Subcutaneous abdominal adipose tissue (tissue), 5 donors: ENCODE measurements at regions not wholly inside any gene's neighbourhood (a gene's known extent, or its start where the extent isn't known, plus 50 kb on each side); places are given as distances from the start of the nearest gene placed in this dataset.

Experiments
- H3K27ac ChIP-seq: one replicate; pipeline ENCODE4 v1.7.0; 2013; ENCODE audit warnings: low read depth, mild to moderate bottlenecking, inconsistent platforms, low read length, moderate library complexity
- H3K27me3 ChIP-seq, 5 donors: one replicate each; pipeline ENCODE4 v1.7.0; 2013; ENCODE audit warnings: low read length in 5 of 5, inconsistent platforms in 1 of 5; ENCODE audit not compliant: control insufficient read depth in 5 of 5, insufficient read depth in 4 of 5
- H3K36me3 ChIP-seq, 5 donors: one replicate each; pipeline ENCODE4 v1.7.0; 2013; ENCODE audit warnings: low read length in 5 of 5; ENCODE audit not compliant: control insufficient read depth in 5 of 5, insufficient read depth in 5 of 5
- H3K4me1 ChIP-seq, 5 donors: one replicate each; pipeline ENCODE4 v1.7.0; 2013; ENCODE audit warnings: low read length in 5 of 5, mild to moderate bottlenecking in 3 of 5, moderate library complexity in 1 of 5; ENCODE audit not compliant: control insufficient read depth in 5 of 5, insufficient read depth in 5 of 5
- H3K4me3 ChIP-seq, 5 donors: one replicate each; pipeline ENCODE4 v1.7.0; 2013; ENCODE audit warnings: low read length in 5 of 5, low read depth in 1 of 5
- H3K9ac ChIP-seq, 5 donors: one replicate each; pipeline ENCODE4 v1.7.0; 2013; ENCODE audit warnings: low read length in 5 of 5, mild to moderate bottlenecking in 4 of 5, moderate library complexity in 3 of 5
- H3K9me3 ChIP-seq, 5 donors: one replicate each; pipeline ENCODE4 v1.7.0; 2013; ENCODE audit warnings: low read length in 5 of 5; ENCODE audit not compliant: control insufficient read depth in 5 of 5
- donor health status: healthy.
- donor health status: healthy.
- donor health status: healthy.
- donor health status: healthy.
- donor health status: healthy.

GRCh38 chr9:21576331-21577189, 94.4 kb upstream of the IFNE start:
- no peaks in the 10 kb centered on the region for H3K9me3 ChIP-seq
- H3K4me1 ChIP-seq, result peaks cover 0 to 4% (median 2%) of the 10 kb centered on the region in 5 donors
- no peak overlapping the region for H3K27ac ChIP-seq
- no peaks in the 10 kb centered on the region for H3K36me3 ChIP-seq
- no peak overlapping the region for H3K9ac ChIP-seq
- H3K27me3 ChIP-seq, result no peaks in the 10 kb centered on the region
- no peak overlapping the region for H3K4me3 ChIP-seq

GRCh38 chr9:21579247-21579671, 97.1 kb upstream of the IFNE start:
- no peaks in the 10 kb centered on the region for H3K36me3 ChIP-seq
- H3K9ac ChIP-seq, result no peak overlapping the region
- H3K27me3 ChIP-seq, result no peaks in the 10 kb centered on the region
- H3K4me1 ChIP-seq, result peaks cover 0 to 4% (median 2%) of the 10 kb centered on the region in 5 donors
- no peaks in the 10 kb centered on the region for H3K9me3 ChIP-seq
- H3K27ac ChIP-seq, result no peak overlapping the region
- H3K4me3 ChIP-seq, result no peak overlapping the region

- H3K4me3 ChIP-seq, result no peak overlapping the region
- H3K27me3 ChIP-seq, result no peaks in the 10 kb centered on the region
- H3K9me3 ChIP-seq, result no peaks in the 10 kb centered on the region
- H3K27ac ChIP-seq, result no peak overlapping the region
- H3K9ac ChIP-seq, result no peak overlapping the region
- no peaks in the 10 kb centered on the region for H3K36me3 ChIP-seq
- peaks cover 0 to 4% (median 2%) of the 10 kb centered on the region in 5 donors for H3K4me1 ChIP-seq
Measured at GRCh38 chr9:21579743-21580142, 97.6 kb upstream of the IFNE start.

- Histone ChIP-seq H3K27me3 (no peaks in the 10 kb centered on the region), H3K4me1 (peaks cover 0 to 4% (median 2%) of the 10 kb centered on the region in 5 donors), H3K9ac (no peak overlapping the region), H3K36me3 (no peaks in the 10 kb centered on the region), H3K27ac (no peak overlapping the region), H3K4me3 (no peak overlapping the region), H3K9me3 (no peaks in the 10 kb centered on the region)
Measured at GRCh38 chr9:21580636-21581378, 98.7 kb upstream of the IFNE start.

- H3K9ac ChIP-seq, result no peak overlapping the region
- no peaks in the 10 kb centered on the region for H3K9me3 ChIP-seq
- no peaks in the 10 kb centered on the region for H3K36me3 ChIP-seq
- no peak overlapping the region for H3K4me3 ChIP-seq
- no peak overlapping the region for H3K27ac ChIP-seq
- no peaks in the 10 kb centered on the region for H3K4me1 ChIP-seq
- H3K27me3 ChIP-seq, result no peaks in the 10 kb centered on the region
Measured at GRCh38 chr9:21583628-21584377, 101.7 kb upstream of the IFNE start.

- no peak overlapping the region for H3K9ac ChIP-seq
- no peaks in the 10 kb centered on the region for H3K4me1 ChIP-seq
- no peak overlapping the region for H3K27ac ChIP-seq
- no peaks in the 10 kb centered on the region for H3K27me3 ChIP-seq
- no peaks in the 10 kb centered on the region for H3K9me3 ChIP-seq
- no peaks in the 10 kb centered on the region for H3K36me3 ChIP-seq
- H3K4me3 ChIP-seq, result no peak overlapping the region
Measured at GRCh38 chr9:21584890-21585289, 102.8 kb upstream of the IFNE start.

GRCh38 chr9:21585756-21586752, 103.9 kb upstream of the IFNE start:
- Histone ChIP-seq H3K9me3 (no peaks in the 10 kb centered on the region), H3K9ac (no peak overlapping the region), H3K4me1 (no peaks in the 10 kb centered on the region), H3K36me3 (no peaks in the 10 kb centered on the region), H3K4me3 (no peak overlapping the region), H3K27me3 (no peaks in the 10 kb centered on the region), H3K27ac (no peak overlapping the region)

GRCh38 chr9:21589344-21590056, 107.4 kb upstream of the IFNE start:
- H3K36me3 ChIP-seq, result no peaks in the 10 kb centered on the region
- H3K27me3 ChIP-seq, result no peaks in the 10 kb centered on the region
- no peak overlapping the region for H3K9ac ChIP-seq
- H3K27ac ChIP-seq, result no peak overlapping the region
- no peaks in the 10 kb centered on the region for H3K9me3 ChIP-seq
- H3K4me1 ChIP-seq, result no peaks in the 10 kb centered on the region
- H3K4me3 ChIP-seq, result no peak overlapping the region
